ENCODE measurements at regions not wholly inside any gene's neighbourhood (a gene's known extent, or its start where the extent isn't known, plus 50 kb on each side); places are given as distances from the start of the nearest gene placed in this dataset.

DNA sequence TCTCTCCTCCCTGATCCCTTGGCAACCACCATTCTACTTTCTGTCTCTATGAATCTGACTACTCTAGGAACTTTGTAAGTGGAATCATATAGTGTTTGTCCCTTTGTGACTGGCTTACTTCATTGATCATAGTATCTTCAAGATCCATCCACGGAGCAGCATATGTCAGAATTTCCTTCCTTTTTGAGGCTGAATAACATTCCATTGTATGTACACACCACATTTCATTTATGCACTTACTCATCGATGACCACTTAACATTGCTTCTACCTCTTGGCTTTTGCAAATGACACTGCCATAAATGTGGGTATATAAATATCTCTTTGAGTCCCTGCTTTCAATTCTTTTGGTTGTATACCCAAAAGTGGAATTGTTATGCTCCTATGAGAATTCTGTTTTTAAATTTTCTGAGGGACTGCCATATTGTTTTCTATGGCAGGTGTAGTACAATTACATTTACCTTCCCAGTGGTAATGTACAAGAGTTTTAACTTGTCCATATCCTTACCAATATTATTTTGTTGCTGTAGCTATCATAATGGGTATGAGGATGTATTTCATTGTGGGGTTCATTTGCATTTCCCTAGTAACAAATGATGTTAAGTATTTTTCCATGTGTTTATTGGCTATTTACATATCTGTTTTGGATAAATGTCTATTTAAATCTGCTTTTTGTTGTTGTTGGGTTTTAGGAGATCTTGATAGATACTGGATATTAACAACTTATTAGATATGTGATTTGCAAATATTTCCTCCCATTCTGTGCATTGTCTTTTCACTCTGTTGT, 466.1 kb downstream of the C4orf33 start:
- DNase-seq = no peak

DNA sequence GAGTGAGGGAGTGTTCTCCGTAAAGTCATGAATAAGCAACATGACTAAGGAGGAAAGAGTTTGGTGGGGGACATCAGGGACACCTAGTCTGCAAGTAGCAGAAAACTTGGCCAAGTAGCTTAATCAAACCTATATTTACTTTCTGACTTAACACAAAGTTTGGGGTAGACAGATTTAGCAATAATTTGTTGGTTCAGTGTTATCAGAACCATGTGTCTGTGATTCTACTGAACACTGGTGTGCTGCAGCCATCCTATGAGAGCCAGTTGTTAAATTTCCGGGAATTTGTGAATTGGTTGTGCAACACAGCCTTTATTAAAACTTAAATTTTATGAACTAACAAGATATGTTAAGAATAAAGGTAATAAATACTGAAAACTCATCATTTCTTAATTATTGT, 469.3 kb downstream of the C4orf33 start:
- DNase-seq = no peak

DNA sequence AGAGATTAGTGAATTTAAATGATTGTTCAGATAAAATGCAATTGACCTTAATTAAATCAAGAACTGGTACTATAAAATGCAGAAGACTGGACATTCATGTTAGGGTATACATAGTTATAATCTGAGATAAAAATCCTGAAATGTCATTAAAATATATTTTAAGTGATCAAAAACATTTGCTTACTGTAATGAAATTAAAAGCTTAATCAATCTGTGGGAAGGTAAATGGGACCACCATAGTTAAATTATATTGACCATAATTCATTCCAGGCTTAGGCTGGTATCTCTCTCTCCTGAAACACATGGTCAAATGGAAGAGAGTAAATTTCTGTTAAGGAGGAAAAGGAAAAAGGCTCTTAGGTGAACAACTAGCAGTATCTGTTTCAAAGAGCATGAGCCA, 474.4 kb downstream of the C4orf33 start:
- no peak for DNase-seq

DNA sequence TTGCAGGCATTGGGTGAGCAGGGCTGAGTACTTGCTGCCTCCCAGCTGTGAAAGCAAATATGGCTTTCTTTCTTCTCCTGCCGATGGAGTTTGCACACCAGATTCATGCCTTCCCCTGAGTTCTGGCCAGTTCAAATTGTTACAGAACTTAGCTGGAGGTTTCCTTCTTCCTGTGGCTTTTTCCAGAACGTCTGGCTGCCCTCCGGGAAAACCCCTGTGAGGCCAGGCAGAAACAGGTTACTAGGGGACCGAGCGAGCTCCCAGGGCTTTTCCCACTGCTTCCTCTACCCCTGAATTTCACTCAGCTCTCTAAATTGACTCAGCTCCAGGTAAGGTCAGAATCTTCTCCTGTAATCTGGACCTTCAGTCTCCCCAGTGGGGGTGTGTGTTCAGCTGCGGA, 482.4 kb downstream of the C4orf33 start:
- no peak for DNase-seq

DNA sequence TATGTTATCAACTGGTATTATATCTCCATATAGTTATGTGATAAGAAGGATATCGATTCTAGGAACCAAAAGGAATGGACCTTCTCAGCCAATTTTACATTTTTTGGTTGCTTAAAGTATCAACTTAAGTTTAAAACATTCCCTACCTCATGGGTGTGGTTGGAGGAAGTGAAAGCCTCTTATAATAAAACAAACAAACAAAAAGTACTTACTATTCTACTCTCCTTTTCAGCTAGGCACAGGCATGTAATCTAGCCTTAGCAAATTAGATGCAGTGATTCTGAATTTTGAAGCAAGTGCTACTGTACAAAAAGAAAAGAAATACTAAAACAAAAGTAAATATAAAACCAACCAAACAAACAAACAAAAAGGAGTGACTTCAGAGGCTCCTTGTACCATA, 485.4 kb downstream of the C4orf33 start:
- no peak for DNase-seq

DNA sequence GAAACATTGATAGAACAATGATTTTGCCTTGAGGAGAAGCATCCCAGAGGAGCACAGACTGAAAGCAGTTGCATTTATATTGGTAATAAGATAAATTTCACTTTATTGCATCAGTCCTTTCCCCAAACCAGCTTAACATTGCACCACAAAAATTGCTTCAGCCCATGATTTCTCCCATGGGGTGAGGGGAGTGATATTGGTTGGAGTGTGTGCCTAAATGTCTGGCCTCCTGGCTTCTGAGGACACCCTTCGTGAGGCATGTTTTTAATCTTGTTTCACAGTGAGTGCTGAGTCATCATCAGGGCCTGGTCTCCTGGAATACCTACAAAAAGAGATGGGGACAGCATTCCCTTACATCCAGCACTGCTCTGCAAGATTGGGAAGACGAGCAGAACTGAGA, 487.9 kb downstream of the C4orf33 start:
- no peak for DNase-seq

DNA sequence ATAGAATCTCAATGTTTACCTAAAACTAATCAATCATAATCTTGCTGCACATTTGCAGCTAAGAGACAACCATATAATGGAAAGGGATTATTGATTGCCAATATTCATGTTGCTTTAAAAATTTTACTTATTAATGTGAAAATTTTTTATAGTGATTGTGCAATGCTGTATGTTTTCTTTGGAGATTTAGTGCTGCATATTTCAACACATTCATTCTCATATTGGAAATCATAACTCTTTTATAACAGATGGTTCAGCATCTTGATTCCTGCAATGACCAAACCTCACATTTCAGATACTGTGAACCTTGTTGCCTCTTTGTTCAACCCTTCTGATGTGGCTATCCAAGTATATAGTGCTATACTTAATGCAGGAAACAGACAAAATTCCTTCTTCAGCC, 502.6 kb downstream of the C4orf33 start:
- no peak for DNase-seq

DNA sequence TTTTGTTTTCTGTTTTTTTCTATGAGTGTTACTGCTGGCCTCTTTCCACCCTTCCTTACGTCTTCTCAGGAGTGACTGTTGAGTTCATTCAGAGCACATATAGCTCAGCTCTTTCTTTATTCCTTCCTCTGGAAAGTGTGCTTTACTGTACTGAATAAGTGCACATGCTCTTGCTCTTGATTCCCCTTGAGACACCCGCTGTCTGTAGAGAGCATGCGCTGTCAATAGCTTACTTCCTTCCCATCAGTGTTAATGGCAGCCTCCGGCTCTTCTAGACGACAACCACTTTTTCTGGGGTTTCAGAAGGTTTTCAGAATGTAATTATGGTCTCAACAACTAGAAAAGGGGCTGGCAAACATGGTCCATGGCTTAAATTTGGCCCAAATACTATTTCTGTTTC, 504.9 kb downstream of the C4orf33 start:
- DNase-seq = no peak

DNA sequence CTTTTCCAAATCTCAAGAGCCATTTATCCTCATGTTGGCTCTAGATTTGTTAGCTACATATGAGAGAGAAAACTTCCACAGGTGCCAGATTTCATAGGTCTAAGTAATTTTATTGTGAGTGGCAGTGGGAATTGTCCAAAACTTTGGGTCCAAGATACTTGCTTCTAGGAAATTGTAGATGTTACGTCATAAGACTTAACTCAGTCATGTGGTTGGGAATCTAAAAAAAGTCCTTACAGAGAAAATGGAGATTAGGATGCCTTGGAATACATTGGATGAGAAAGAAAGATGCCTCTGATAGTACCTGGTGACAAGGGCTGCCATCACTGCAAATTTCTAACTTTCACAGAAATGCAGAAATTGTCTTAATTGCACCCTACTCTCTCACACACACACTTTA, 506.5 kb downstream of the C4orf33 start:
- no peak for DNase-seq

DNA sequence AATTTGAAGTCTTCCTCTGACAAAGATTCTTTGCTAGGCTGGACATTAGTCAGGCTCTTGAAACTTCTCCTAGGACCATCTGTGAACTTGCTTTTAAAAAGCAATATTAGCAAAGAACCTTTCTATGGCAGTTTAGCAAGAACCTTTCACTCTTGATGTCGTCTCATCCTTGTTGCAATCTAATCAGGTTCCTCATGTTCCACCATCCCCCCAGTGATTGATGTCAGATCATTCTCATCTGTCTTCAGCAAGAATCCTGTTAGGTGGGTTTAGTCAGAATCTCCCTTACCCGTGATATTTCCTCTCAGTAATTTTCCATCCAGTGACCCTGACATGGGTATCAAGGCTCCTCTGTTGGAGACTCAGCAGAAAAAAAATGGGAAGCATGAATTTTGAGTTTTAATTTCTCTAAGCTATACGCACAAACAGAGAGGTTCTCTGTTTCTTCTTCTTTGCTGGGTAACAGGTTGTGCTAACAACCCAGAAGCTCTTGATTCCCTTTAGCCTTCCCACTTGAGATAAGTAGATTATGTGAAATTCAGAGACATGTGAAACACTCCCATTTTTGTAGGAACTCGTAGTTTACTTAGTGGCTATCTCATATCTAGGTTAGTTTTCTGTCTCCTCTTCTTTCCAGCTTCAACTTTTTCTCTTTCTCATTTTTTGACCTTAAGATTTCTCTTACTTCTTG, 507.4 kb downstream of the C4orf33 start:
- no peak for DNase-seq

DNA sequence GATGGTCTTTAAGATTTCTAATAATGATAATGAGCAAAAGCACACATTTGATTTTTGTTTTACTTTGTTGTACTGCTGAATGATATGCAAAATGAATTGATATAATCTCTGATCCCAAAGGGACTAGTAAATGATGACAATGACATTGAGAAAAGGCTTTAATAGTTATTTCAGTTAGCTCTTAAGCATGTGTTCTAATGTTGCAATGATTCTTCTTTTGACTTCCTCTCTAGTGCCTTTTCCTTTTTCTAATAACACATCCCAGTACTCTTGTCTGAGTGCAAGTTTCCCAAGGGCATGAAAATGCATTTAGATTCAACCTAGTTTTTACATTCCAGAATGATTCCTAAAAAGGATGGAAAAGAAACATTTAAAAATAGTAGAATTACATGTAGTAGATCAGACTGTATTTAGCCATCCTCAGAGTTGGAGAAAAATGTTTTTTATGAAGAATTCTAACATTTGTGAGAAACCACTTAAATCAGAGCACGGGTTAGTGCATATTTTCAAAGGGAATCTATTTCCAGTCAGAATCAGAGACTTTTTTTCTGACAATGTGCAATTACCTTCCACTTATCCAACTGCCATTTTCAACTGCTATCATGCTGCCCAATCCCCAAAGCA, 508.8 kb downstream of the C4orf33 start:
- DNase-seq = no peak

DNA sequence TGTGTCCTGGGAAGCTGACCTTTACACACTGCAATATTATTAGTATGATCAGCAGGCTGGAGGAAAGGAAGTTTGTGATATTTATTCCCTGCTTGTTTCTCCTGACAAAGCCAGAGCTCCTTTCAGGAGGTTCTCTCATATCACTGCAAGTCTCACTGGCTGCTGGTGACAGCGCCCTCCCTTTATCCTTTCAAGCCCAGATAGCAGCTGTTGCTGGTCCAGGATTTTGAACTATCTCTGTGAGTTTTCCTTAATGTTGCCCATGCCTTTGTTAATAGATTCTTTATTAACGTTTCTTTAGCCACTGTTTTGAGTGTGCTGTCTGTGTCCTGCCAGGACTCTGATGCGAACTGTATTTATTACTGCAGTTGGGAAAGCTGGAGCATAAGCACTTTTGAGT, 518.7 kb downstream of the C4orf33 start:
- DNase-seq = no peak

DNA sequence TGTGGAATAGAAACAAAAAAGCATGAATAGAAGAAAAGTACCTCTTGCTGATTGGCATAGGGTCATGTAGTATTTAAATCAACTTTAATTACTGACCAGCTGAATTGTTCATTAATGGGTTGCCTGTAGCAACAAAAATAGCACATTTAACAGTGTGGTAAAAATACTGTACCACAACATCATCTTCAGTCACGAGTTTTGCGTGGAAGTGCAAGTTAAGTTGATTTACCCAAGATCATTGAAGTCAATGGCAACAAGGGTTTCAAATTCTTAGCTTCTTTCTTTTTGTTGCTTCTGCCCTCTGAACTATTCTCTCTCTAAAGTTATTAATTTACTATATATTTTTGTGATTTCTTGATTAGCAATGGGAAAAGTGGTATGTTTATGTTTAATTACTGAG, 526.6 kb downstream of the C4orf33 start:
- DNase-seq = no peak

DNA sequence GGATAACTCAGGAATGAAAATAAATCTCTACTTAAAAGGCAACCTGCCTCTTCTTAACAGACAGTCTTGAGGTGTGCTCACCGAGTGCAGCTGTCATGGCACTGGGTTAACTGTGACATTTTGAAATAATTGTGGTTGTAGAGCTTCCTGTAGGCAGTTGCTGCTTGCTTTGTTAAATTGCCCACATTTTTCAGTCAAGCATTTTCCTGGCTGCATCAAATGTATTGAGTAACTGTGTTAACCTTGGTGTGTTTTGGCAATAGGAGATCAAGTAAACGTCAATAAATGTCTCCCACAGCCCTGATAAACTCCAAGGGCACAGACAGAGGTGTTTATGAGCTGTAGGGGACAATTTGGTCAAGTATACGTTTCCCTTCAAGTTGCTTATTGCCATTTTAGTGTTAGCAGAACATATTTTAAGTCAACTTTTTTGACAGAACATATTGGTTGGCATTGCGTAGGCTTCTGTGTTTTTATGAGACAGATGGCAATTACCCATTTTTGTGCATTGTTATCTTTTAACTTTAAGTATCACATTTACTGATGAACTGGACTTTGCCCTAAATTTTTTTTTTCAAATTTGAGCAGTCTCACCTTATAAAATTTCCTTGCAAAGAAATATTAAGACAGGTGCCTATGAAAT, 527.4 kb downstream of the C4orf33 start:
- DNase-seq = no peak

DNA sequence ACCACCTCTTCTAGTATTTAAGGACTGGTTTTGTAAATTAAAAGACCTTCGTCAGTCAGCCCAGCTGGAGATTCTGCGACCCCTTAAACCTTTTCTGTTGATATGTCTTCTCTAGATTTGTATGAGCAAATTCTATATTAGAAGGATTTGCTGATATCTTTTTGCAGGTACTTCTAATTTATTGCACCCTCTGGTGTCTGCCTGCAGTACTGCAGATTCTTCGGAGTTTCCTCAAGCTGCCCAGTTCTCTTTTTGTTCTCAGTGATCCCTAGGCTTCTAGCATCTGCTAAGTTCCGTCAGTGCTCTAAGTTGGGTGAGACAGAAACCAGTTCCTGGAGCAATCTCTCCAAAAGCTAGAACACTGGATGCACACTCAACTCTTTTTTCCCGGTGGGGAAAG, 545.2 kb downstream of the C4orf33 start:
- no peak for DNase-seq

DNA sequence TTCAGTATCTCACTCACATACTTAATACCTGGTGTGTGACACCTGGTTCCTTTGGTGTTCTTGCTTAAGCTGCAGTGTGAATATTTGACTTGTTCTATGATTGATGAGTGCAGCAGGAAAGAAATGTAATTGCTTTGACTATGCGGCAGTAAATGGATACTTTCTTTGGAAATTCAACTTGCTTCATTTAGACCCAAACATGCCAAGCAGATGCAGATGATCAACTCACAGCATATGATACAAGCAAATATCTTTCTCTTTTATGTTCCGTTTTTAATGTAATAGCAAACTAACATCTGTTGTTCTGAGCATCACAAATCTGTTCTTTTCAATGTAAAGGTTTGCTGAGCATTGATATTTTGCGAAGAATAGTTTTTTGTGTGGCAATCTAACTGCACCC, 549.5 kb downstream of the C4orf33 start:
- peak; percentile 44 for DNase-seq

DNA sequence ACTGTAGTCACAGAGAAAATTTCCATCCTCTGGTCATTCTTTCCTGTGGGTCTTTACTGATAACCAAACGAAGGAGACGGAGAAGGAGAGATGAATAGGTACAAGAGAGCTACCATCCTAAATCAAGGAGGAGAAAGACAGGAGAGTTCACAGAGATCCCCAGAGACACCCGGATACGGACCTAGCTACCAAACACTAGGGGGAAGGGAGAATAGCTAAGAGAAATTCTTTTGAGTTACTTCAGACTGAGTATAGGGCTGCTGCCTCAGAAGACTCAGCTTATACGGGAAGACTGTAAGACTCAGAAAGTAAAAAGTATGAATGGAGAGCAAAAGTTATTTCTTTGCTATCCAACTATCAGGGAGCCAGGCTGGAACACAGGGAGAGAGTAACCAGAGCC, 572.1 kb downstream of the C4orf33 start:
- DNase-seq = no peak

DNA sequence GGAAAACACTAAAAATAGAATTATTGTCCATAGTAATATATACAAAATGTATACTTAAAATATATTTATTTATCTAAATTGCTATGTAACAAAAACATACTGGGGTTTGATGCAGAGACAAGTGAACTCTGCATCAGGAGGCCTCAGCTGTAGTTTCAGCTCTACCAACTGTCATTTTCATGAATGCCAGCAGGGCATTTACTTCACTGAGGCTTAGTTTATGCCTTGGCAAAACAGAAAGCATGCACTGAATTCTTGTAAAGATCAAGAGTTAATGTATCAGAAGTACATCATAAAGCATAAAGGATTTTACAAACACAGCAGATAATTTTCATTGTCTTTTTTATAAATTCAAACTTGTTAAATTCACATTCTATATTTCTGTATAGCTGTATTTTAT, 577.0 kb downstream of the C4orf33 start:
- DNase-seq = no peak

DNA sequence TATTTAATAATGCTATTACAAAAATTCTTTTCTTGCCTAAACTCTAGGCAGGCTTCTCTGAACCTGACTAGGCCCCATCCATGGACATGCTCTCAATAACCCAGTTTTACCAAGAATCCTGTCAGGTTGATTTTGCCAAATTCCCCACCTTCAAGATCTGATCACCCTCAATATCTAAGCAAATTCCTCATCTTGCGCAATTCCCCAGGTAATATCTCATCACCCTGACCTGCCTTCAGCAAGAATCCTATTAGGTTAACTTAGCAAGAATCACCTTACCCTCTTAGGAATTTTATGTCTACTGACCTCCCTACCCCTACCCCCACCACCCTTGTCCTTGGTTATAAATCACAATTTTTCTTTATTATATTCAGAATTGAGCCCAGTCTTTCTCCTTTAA, 579.1 kb downstream of the C4orf33 start:
- DNase-seq = no peak

DNA sequence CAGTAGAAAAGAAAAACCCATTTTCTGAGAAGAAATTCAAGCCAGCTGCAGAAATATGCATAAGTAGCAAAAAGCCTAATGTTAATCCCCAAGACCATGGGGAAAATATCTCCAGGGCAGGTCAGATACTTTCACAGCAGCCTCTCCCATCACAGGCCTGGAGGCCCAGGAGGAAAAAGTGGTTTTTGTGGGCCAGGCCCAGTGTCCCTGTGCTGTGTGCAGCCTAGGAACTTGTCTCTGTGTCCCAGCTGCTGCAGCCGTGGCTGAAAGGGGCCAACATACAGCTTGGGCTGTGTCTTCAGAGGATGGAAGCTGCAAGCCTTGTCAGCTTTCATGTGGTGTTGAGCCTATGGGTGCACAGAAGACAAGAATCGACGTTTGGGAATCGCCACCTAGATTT, 581.0 kb downstream of the C4orf33 start:
- DNase-seq = no peak

DNA sequence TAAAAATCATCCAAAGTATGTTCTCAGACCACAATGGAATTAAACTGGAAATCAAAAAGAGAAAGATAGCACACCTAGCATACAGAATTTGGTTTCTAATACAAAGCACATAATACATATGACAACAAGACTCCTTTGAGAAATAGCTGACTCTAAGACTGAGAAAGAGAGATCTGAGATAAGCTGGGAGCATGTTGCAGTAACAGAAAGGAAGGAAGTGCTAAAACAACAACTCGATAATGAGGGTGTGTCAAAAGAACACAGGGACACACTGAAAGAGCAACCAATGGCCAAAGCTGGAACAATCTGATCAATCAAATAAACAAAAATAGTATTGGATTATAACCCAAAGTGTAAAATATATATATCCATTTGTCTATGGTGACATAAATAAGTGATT, 586.6 kb downstream of the C4orf33 start:
- DNase-seq = no peak

DNA sequence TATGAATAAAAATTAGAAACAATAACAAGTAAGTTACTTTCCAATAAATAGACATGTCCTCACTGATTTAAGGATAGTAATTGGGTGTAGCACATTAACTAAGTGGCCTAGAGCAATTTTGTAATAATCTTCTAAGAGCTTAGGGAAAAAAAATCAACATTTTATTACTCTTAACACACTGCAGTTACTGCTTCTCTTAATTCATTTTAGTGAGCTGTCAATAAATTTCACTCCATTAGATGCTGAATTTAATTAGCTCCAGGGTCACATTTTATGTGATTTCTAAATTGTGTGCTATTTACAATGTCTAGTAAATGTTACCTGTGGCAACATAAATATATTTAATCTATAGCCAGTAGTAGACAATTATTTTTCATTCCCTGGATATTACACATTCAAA, 612.0 kb downstream of the C4orf33 start:
- no peak for DNase-seq

DNA sequence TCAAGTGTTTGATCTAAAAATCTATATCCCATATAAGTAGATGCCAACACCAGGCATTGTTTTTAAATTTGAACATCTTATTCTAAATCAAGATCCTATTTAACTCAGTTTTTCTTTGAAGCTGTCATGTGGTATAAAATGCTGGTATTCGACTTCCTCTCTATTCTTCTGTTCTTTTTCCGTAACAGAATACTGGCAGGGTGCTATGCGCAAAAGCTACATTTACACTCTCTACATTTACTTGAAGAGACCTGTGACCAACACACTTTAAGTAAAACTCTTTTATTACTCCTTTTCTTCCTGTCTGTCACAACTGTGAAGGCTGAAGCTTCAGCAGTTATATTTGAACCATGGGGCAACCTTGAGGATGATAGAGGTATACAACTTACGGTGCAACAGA, 612.8 kb downstream of the C4orf33 start:
- no peak for DNase-seq

DNA sequence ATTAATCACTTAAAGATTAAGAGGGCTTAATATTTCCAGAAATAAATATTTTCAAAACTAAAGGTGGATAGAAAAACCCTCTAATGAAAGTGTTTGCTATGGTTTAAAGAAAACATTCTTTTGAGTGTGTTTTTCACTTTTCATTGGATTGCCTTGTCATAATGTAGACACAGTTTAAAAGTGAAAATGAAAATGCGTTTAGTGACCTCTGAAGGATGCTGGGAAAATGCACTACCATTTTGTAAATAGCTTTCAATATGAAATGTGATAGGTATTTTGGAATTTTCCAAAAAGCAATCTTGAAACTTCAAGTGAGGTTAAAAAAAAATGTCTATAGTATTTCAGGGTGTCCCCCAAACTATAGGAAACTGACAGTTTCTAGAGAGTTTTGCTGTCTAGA, 642.2 kb downstream of the C4orf33 start:
- no peak for DNase-seq
